ENCODE measurements at regions not wholly inside any gene's neighbourhood (a gene's known extent, or its start where the extent isn't known, plus 50 kb on each side); places are given as distances from the start of the nearest gene placed in this dataset.
"Not testable (repeated sequence)": the region's sequence is repeated elsewhere in the genome, so short reads cannot be mapped to it uniquely, and the experiment has no call there.

GRCh38 chr13:61536433-61536832 is 120.8 kb upstream of the PCDH20 start:
- no peaks in the 10 kb centered on the region for H3K36me3 Mint-ChIP-seq (ENCODE audit: insufficient read depth)
- no peak for TF ChIP-seq CTCF (IDR thresholded peaks at IDR 0.05; ENCODE audit: unreplicated experiment)
- DNase-seq (ENCODE audit: low spot score, unreplicated experiment): no peak
- H3K4me3 Mint-ChIP-seq (ENCODE audit: low read depth): no peak overlapping the region
- peaks cover 5% of the 10 kb centered on the region for H3K9me3 Mint-ChIP-seq (ENCODE audit: low read depth)
- no peaks in the 10 kb centered on the region for H3K27me3 Mint-ChIP-seq
- H3K4me1 Mint-ChIP-seq (ENCODE audit: low read depth): no peaks in the 10 kb centered on the region
- no peak overlapping the region for H3K27ac Mint-ChIP-seq

- no peaks in the 10 kb centered on the region for H3K4me1 Mint-ChIP-seq (ENCODE audit: low read depth)
- no peaks in the 10 kb centered on the region for H3K27me3 Mint-ChIP-seq
- H3K9me3 Mint-ChIP-seq (ENCODE audit: low read depth): peaks cover 5% of the 10 kb centered on the region
- no peak for DNase-seq (ENCODE audit: low spot score, unreplicated experiment)
- no peaks in the 10 kb centered on the region for H3K36me3 Mint-ChIP-seq (ENCODE audit: insufficient read depth)
- H3K27ac Mint-ChIP-seq: no peak overlapping the region
- TF ChIP-seq CTCF (IDR thresholded peaks at IDR 0.05; ENCODE audit: unreplicated experiment): no peak
- H3K4me3 Mint-ChIP-seq (ENCODE audit: low read depth): no peak overlapping the region
Measured at GRCh38 chr13:61531383-61532065, 115.9 kb upstream of the PCDH20 start.

- not testable (repeated sequence) for H3K27me3 Mint-ChIP-seq; H3K36me3 Mint-ChIP-seq (ENCODE audit: insufficient read depth); H3K27ac Mint-ChIP-seq; H3K4me1 Mint-ChIP-seq (ENCODE audit: low read depth); H3K4me3 Mint-ChIP-seq (ENCODE audit: low read depth); DNase-seq (ENCODE audit: low spot score, unreplicated experiment); H3K9me3 Mint-ChIP-seq (ENCODE audit: low read depth)
Measured at GRCh38 chr13:61519214-61519613, 103.6 kb upstream of the PCDH20 start.

- Mint-ChIP-seq H3K9me3 (ENCODE audit: low read depth) (peaks cover 9% of the 10 kb centered on the region), H3K4me3 (ENCODE audit: low read depth) (no peak overlapping the region), H3K27me3 (no peaks in the 10 kb centered on the region), H3K27ac (no peak overlapping the region), H3K4me1 (ENCODE audit: low read depth) (no peaks in the 10 kb centered on the region), H3K36me3 (ENCODE audit: insufficient read depth) (no peaks in the 10 kb centered on the region)
- DNase-seq (ENCODE audit: low spot score, unreplicated experiment): no peak
- TF ChIP-seq CTCF (IDR thresholded peaks at IDR 0.05; ENCODE audit: unreplicated experiment): no peak
Measured at GRCh38 chr13:61508936-61509335, 93.3 kb upstream of the PCDH20 start.

GRCh38 chr13:61500176-61500575 is 84.5 kb upstream of the PCDH20 start:
- no peaks in the 10 kb centered on the region for H3K4me1 Mint-ChIP-seq (ENCODE audit: low read depth)
- TF ChIP-seq CTCF (IDR thresholded peaks at IDR 0.05; ENCODE audit: unreplicated experiment): no peak
- no peaks in the 10 kb centered on the region for H3K36me3 Mint-ChIP-seq (ENCODE audit: insufficient read depth)
- no peaks in the 10 kb centered on the region for H3K9me3 Mint-ChIP-seq (ENCODE audit: low read depth)
- H3K27me3 Mint-ChIP-seq: no peaks in the 10 kb centered on the region
- no peak overlapping the region for H3K27ac Mint-ChIP-seq
- no peak overlapping the region for H3K4me3 Mint-ChIP-seq (ENCODE audit: low read depth)
- DNase-seq (ENCODE audit: low spot score, unreplicated experiment): no peak

GRCh38 chr13:61495648-61496047 is 80.0 kb upstream of the PCDH20 start:
- Mint-ChIP-seq H3K9me3 (ENCODE audit: low read depth) (no peaks in the 10 kb centered on the region), H3K36me3 (ENCODE audit: insufficient read depth) (no peaks in the 10 kb centered on the region), H3K4me1 (ENCODE audit: low read depth) (no peaks in the 10 kb centered on the region), H3K27me3 (no peaks in the 10 kb centered on the region), H3K27ac (no peak overlapping the region), H3K4me3 (ENCODE audit: low read depth) (no peak overlapping the region)
- DNase-seq (ENCODE audit: low spot score, unreplicated experiment): no peak
- TF ChIP-seq CTCF (IDR thresholded peaks at IDR 0.05; ENCODE audit: unreplicated experiment): no peak

GRCh38 chr13:61493556-61493955 is 77.9 kb upstream of the PCDH20 start:
- not testable (repeated sequence) for H3K9me3 Mint-ChIP-seq (ENCODE audit: low read depth); DNase-seq (ENCODE audit: low spot score, unreplicated experiment); H3K27me3 Mint-ChIP-seq; H3K36me3 Mint-ChIP-seq (ENCODE audit: insufficient read depth); H3K4me3 Mint-ChIP-seq (ENCODE audit: low read depth); H3K27ac Mint-ChIP-seq; H3K4me1 Mint-ChIP-seq (ENCODE audit: low read depth)
